ENCODE measurements at regions not wholly inside any gene's neighbourhood (a gene's known extent, or its start where the extent isn't known, plus 50 kb on each side); places are given as distances from the start of the nearest gene placed in this dataset.

- no peak for TF ChIP-seq CTCF (IDR thresholded peaks at IDR 0.05)
- TF ChIP-seq POLR2A (IDR thresholded peaks at IDR 0.05): no peak
These were observed 58.2 kb upstream of the TMC3 start for GRCh38 chr15:81432179-81432578.
